Epithelial cell of esophagus (primary cell): ENCODE measurements at regions not wholly inside any gene's neighbourhood (a gene's known extent, or its start where the extent isn't known, plus 50 kb on each side); places are given as distances from the start of the nearest gene placed in this dataset.

Experiments used
- DNase-seq: peaks from one replicate; pipeline ENCODE4 v3.0.0; 2010; ENCODE audit warnings: low read depth
- H3K4me3 ChIP-seq: 2 replicates; pipeline ENCODE4 v1.5.1; 2011; ENCODE audit warnings: mild to moderate bottlenecking, low read length, control low read depth
- TF ChIP-seq, protein P1 (sequence below): IDR thresholded peaks from 2 replicates; pipeline ENCODE4 v1.5.1; 2011; ENCODE audit warnings: low read depth, mild to moderate bottlenecking, low read length, control low read depth, inconsistent platforms; ENCODE audit not compliant: insufficient read depth; ENCODE audit errors: missing control alignments

DNA sequence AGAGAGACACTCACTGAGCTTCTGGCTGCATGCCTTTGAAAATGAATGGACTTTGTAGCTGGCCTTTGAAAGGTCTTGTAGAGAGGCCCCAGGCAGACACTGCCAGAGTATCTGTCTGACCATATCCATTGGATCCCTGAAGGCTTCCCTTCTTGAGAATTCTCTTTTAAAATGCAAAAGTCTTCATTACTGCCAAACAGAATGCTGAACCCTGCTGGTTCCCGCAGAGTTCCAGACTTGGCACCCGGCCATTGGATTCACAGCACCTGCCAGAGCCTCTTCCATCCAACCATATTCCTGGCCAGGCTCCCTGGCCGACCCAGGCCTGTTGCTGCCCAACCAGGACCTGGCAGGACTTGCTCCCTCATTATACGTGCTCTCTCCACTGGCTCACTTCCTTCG lies 182.5 kb downstream of the GXYLT1 start:
- no peak for DNase-seq
- TF ChIP-seq, protein P1, sequence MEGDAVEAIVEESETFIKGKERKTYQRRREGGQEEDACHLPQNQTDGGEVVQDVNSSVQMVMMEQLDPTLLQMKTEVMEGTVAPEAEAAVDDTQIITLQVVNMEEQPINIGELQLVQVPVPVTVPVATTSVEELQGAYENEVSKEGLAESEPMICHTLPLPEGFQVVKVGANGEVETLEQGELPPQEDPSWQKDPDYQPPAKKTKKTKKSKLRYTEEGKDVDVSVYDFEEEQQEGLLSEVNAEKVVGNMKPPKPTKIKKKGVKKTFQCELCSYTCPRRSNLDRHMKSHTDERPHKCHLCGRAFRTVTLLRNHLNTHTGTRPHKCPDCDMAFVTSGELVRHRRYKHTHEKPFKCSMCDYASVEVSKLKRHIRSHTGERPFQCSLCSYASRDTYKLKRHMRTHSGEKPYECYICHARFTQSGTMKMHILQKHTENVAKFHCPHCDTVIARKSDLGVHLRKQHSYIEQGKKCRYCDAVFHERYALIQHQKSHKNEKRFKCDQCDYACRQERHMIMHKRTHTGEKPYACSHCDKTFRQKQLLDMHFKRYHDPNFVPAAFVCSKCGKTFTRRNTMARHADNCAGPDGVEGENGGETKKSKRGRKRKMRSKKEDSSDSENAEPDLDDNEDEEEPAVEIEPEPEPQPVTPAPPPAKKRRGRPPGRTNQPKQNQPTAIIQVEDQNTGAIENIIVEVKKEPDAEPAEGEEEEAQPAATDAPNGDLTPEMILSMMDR: no peak

DNA sequence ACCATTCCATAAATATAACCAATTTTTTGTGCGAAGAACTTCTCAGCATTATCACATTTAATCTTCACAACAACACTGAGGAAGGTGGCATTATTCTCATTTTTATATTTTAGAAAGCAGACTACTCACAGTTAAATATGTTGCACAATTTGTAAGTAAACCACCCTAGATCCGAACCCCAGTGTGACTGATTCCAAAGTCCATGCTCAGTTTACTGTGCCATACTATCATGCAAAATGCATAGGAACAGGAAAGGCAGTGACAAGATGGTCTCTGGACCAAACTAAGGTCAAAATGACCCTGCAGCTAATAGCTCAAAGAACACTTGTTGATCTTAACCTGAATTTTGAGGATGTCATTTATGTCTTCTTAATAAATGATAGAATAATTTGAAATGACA lies 185.4 kb downstream of the GXYLT1 start:
- no peak for DNase-seq
- TF ChIP-seq, protein P1: no peak
- H3K4me3 ChIP-seq: no peak overlapping the region

More for the DNA sequence above, 182.5 kb downstream of the GXYLT1 start:
- H3K4me3 ChIP-seq: no peak overlapping the region

DNA sequence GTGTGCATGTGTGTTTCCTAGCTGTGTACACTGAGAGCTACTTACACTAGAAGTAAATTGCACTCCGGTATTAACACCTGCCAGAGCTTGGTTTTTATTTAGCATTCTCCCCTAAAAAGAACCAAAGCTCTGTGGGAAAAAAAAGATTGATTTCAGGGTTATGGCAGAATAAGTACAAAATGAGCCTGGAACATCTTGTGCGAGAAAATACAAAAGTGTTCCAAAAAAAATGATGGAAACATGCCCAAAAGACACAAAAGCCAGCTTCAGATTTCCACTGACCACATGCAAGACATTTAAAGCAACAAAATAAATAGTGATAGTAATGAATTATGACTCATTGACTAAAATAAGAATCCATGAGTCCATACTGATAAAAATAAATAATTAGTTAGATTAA lies 188.3 kb downstream of the GXYLT1 start:
- TF ChIP-seq, protein P1: no peak
- no peak overlapping the region for H3K4me3 ChIP-seq
- no peak for DNase-seq

DNA sequence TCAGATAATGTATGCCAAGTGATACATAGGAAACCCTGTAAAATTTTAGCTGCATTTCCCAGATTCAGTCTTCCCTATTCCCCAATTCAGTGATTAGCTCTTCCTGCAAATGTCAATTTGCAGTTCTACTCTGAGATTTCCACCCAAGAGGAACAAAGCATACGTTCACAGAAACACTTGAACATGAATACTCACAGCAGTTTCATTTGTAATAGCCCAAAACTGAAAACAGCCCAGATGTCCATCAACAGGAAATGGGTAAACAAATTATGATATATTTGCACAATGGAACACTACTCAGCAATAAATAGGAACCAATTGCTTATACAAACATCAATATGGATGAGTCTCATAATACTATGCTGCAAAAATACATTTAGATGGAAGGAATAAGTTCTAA lies 194.2 kb downstream of the GXYLT1 start:
- no peak overlapping the region for H3K4me3 ChIP-seq
- TF ChIP-seq, protein P1: no peak
- no peak for DNase-seq

DNA sequence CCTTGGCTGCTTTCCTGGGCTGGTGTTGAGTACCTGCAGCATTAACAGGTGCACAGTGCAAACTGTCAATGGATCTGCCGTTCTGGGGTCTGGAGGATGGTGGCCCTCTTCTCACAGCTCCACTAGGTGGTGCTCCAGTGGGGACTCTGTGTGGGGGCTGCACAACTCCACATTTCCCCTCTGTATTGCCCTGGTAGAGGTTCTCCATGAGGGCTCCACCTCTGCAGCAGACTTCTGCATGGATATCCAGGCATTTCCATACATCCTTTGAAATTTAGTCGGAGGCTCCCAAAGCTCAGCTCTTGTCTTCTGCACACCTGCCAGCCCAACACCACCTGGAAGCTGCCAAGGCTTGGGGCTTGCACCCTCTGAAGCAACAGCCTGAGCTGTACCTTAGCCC lies 198.6 kb downstream of the GXYLT1 start:
- TF ChIP-seq, protein P1: no peak
- no peak for DNase-seq

DNA sequence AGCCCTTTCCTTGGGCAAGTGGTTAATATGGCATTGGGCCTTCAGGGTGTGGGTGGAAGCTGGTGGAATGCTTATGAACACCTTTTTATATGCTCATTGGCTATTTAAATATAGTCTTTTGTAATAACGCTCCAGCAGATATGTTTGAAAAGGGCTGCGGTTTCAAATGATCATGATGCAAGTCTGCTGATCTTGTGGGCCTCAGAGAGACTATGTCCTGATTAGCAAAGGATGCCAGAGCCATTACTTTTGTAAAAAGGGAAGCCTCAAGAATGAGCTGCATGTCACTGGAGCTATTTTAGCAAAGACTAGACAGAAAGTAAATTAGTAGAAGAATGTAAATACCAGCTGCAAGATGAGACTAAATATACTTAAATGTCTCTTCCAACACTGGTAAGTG lies 200.5 kb downstream of the GXYLT1 start:
- no peak overlapping the region for H3K4me3 ChIP-seq
- TF ChIP-seq, protein P1: no peak
- DNase-seq: no peak

More for the DNA sequence above, 198.6 kb downstream of the GXYLT1 start:
- H3K4me3 ChIP-seq: no peak overlapping the region

DNA sequence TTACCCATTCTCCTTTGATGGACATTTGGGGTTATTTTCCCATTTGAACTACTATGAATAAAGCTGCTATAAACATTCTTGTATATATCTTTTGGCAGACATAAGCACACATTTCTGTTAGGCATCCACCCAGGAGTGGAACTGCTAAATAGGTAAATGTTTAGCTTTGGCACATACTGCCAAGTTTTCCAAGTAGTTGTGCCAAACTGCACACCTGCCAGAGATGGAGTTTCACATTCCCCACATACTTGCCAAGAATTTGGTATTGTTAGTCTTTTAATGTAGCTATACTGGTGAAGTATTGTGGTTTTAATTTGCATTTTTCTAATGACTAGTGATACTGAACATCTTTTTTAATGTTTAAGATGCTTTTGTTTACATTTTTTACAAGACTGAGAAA lies 201.0 kb downstream of the GXYLT1 start:
- TF ChIP-seq, protein P1: no peak
- no peak for DNase-seq
- H3K4me3 ChIP-seq: no peak overlapping the region
